ENCODE measurements at regions not wholly inside any gene's neighbourhood (a gene's known extent, or its start where the extent isn't known, plus 50 kb on each side); places are given as distances from the start of the nearest gene placed in this dataset.

DNA sequence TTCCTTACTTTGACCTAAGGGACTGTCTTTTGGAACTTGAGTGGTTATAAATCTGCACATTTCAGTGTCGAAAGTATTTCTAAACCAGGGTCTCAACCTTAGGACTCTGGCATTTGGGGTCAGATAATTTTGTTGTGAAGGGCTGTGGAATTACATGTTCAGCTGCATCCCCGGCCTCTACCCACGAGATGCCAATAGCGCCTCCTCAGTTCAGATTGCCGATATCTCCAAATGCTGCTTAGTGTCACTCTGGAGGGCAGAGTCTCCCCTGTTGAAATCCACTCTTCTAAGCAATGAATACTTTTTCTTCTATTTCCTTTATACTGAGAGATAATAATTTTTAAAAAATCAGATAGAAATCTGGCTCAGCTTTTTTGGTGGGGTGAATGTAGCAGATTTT, 379.4 kb upstream of the RGS6 start:
- no peak for DNase-seq
- no peaks in the 10 kb centered on the region for H3K27me3 ChIP-seq (replicated peaks in 2 of 5; ENCODE audit: control insufficient read depth in 4 of 5, insufficient read depth in 5 of 5, low read length in 4 of 5)
- H3K4me1 ChIP-seq (ENCODE audit: control extremely low read depth in 1 of 4, control insufficient read depth in 4 of 4, insufficient read depth in 4 of 4, low read length in 3 of 4), result peaks cover 0 to 5% (median 4%) of the 10 kb centered on the region in 4 experiments
- ChIA-PET CTCF (no interaction called here), POLR2A (no interaction called here)
- whole genome bisulfite sequencing (ENCODE audit: insufficient coverage), result 100% methylated on average over 1 of the region's 5 CpGs
- H3K4me3 ChIP-seq (ENCODE audit: control insufficient read depth in 1 of 7, extremely low read depth in 1 of 7, insufficient read depth in 4 of 7, low read depth in 2 of 7, low read length in 6 of 7), result no peak overlapping the region
- no peaks in the 10 kb centered on the region for H3K9me3 ChIP-seq (ENCODE audit: control extremely low read depth in 1 of 5, control insufficient read depth in 4 of 5, insufficient read depth in 2 of 5, low read depth in 1 of 5, low read length in 4 of 5)
- H3K27ac ChIP-seq (ENCODE audit: insufficient read depth in 1 of 2, low read depth in 1 of 2, low read length in 2 of 2, poor library complexity in 1 of 2, severe bottlenecking in 2 of 2), result no peak overlapping the region
- H3K36me3 ChIP-seq (ENCODE audit: control insufficient read depth in 4 of 4, insufficient read depth in 4 of 4, low read length in 3 of 4), result no peaks in the 10 kb centered on the region

DNA sequence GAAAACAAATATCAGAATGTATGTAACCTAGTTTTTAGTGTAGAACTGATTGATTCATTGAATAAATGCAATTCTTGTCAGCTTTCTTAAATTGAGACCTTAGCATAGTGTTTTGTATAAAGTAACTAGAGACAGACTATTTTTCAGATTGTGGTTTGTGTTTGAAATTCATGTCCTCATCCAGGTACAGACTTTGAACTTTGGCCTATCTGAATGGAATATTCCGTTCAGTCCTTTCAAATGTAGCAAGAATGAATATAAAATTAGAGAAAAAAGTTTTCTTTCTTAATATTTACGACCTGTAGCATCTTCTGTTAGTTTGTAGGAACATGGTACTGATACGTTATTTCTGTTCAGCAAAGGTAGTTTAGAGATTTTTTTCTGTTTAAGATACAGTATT, 378.4 kb upstream of the RGS6 start:
- Histone ChIP-seq H3K27ac (ENCODE audit: insufficient read depth in 1 of 2, low read depth in 1 of 2, low read length in 2 of 2, poor library complexity in 1 of 2, severe bottlenecking in 2 of 2) (no peak overlapping the region), H3K4me1 (ENCODE audit: control extremely low read depth in 1 of 4, control insufficient read depth in 4 of 4, insufficient read depth in 4 of 4, low read length in 3 of 4) (peaks cover 0 to 5% (median 4%) of the 10 kb centered on the region in 4 experiments), H3K4me3 (ENCODE audit: control insufficient read depth in 1 of 7, extremely low read depth in 1 of 7, insufficient read depth in 4 of 7, low read depth in 2 of 7, low read length in 6 of 7) (no peak overlapping the region), H3K9me3 (ENCODE audit: control extremely low read depth in 1 of 5, control insufficient read depth in 4 of 5, insufficient read depth in 2 of 5, low read depth in 1 of 5, low read length in 4 of 5) (no peaks in the 10 kb centered on the region), H3K27me3 (replicated peaks in 2 of 5; ENCODE audit: control insufficient read depth in 4 of 5, insufficient read depth in 5 of 5, low read length in 4 of 5) (no peaks in the 10 kb centered on the region), H3K36me3 (ENCODE audit: control insufficient read depth in 4 of 4, insufficient read depth in 4 of 4, low read length in 3 of 4) (no peaks in the 10 kb centered on the region)
- ChIA-PET POLR2A (no interaction called here), CTCF (no interaction called here)
- DNase-seq, result no peak
- WGBS (ENCODE audit: insufficient coverage), result no CpG with 5 or more reads among the region's 3 CpGs

DNA sequence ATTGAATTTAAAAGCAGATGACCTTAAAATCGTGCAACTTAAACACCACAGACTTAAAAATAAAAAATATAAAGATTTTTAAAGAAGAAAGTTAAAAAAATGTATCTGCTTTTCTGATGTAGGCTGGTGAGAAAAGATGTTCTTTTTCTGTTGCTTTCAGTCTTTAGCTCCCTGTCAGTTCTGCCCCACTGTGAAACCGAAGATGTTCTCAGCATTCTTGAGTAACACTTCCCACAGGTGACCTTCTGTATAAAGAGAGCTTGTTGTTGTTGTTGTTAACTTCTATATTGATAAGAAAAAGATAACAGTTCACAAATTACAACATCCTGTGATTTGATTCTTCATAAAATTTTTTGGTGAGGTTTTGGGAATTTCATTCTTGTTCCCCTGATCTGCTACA, 377.9 kb upstream of the RGS6 start:
- peaks cover 0 to 5% (median 4%) of the 10 kb centered on the region in 4 experiments for H3K4me1 ChIP-seq (ENCODE audit: control extremely low read depth in 1 of 4, control insufficient read depth in 4 of 4, insufficient read depth in 4 of 4, low read length in 3 of 4)

DNA sequence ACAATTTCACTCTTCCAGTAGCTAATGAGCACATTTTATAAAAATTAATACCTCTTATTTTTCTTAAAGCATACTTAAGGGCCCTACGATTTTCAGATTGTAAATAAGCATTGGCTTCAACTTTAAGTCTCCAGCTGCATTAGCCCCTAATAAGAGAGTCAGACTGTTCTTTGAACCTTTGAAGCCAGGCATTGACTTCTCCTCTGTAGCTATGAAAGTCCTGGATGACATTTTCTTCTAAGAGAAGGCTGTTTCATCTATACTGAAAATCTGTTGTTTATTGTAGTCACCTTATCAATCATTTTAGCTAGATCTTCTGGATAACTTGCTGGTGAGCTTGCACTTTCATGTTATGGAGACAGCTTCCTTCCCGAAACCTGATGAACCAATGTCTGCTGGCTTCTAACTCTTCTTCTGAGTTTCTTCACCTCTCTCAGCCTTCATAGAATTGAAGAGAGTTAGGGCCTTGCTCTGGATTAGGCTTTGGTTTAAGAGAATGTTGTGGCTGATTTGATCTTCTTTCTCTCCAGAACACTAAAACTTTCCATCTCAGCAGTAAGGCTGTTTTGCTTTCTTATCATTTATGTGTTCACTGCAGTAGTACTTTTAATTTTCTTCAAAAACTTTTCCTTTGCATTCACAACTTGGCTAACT, 377.1 kb upstream of the RGS6 start:
- no peaks in the 10 kb centered on the region for H3K9me3 ChIP-seq (ENCODE audit: control extremely low read depth in 1 of 5, control insufficient read depth in 4 of 5, insufficient read depth in 2 of 5, low read depth in 1 of 5, low read length in 4 of 5)
- ChIA-PET POLR2A (interaction anchor here (0.5 kb wide), 1 partner anchor 31 kb away, joined by 3 read pairs; no protein-coding TSS in a partner anchor), CTCF (no interaction called here)
- H3K27ac ChIP-seq (ENCODE audit: insufficient read depth in 1 of 2, low read depth in 1 of 2, low read length in 2 of 2, poor library complexity in 1 of 2, severe bottlenecking in 2 of 2), result peak overlapping the region in 1 of 2 experiments; percentile 45
- H3K4me3 ChIP-seq (ENCODE audit: control insufficient read depth in 1 of 7, extremely low read depth in 1 of 7, insufficient read depth in 4 of 7, low read depth in 2 of 7, low read length in 6 of 7), result peak overlapping the region in 1 of 7 experiments; percentile 21
- DNase-seq, result no peak
- H3K27me3 ChIP-seq (replicated peaks in 2 of 5; ENCODE audit: control insufficient read depth in 4 of 5, insufficient read depth in 5 of 5, low read length in 4 of 5), result no peaks in the 10 kb centered on the region
- no peaks in the 10 kb centered on the region for H3K36me3 ChIP-seq (ENCODE audit: control insufficient read depth in 4 of 4, insufficient read depth in 4 of 4, low read length in 3 of 4)
- WGBS (ENCODE audit: insufficient coverage), result 100% methylated on average over 1 of the region's 2 CpGs
- peaks cover 0 to 5% (median 4%) of the 10 kb centered on the region in 4 experiments for H3K4me1 ChIP-seq (ENCODE audit: control extremely low read depth in 1 of 4, control insufficient read depth in 4 of 4, insufficient read depth in 4 of 4, low read length in 3 of 4)

More for the DNA sequence above, 377.9 kb upstream of the RGS6 start:
- DNase-seq, result no peak
- no CpG with 5 or more reads among the region's 2 CpGs for WGBS (ENCODE audit: insufficient coverage)
- H3K4me3 ChIP-seq (ENCODE audit: control insufficient read depth in 1 of 7, extremely low read depth in 1 of 7, insufficient read depth in 4 of 7, low read depth in 2 of 7, low read length in 6 of 7), result no peak overlapping the region
- ChIA-PET POLR2A (no interaction called here), CTCF (no interaction called here)
- no peaks in the 10 kb centered on the region for H3K27me3 ChIP-seq (replicated peaks in 2 of 5; ENCODE audit: control insufficient read depth in 4 of 5, insufficient read depth in 5 of 5, low read length in 4 of 5)
- no peaks in the 10 kb centered on the region for H3K36me3 ChIP-seq (ENCODE audit: control insufficient read depth in 4 of 4, insufficient read depth in 4 of 4, low read length in 3 of 4)
- H3K9me3 ChIP-seq (ENCODE audit: control extremely low read depth in 1 of 5, control insufficient read depth in 4 of 5, insufficient read depth in 2 of 5, low read depth in 1 of 5, low read length in 4 of 5), result no peaks in the 10 kb centered on the region
- H3K27ac ChIP-seq (ENCODE audit: insufficient read depth in 1 of 2, low read depth in 1 of 2, low read length in 2 of 2, poor library complexity in 1 of 2, severe bottlenecking in 2 of 2), result no peak overlapping the region

DNA sequence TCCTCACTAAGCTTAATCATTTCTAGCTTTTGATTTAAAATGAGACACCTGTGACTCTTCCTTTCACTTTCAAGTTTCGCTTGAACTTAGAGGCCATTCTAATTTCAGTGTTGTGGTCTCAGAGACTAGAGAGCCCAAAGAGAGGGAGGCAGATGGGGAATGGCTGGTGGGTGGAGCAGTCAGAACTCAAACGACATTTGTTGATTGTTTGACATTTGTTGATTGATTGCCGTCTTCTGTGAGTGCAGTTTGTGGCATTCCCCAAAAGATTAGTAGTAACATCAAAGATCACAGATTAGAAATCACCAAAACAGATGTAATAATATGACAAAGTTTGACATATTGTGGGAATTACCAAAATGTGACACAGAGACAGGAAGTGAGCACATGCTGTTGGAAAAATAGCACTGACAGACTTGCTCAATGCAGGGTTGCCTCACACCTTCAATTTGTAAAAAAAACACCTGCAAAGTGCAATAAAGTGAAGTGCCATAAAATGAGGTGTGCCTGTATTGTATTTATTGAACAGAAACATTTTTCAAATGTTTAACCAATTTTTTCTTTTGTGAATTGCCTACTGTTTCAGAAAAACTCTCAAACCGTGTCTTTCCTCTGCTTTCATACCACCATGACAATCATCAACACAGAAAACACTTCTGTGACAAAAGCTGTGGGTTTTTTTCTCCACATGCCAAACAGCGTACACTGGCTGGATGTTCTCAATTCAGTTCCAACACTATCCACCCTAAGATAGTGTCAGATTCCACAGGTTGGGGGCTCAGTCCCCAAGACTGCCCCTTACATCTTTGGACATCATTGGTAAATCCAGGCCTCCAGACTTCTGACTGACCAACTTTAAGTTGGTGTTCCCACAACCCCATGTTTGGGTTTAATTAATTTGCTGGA, 376.3 kb upstream of the RGS6 start:
- H3K4me3 ChIP-seq (ENCODE audit: control insufficient read depth in 1 of 7, extremely low read depth in 1 of 7, insufficient read depth in 4 of 7, low read depth in 2 of 7, low read length in 6 of 7), result peak overlapping the region in 1 of 7 experiments; percentile 21
- CTCF ChIA-PET, result no interaction called here
- POLR2A ChIA-PET, result no interaction called here
- peak overlapping the region in 1 of 2 experiments; percentile 45 for H3K27ac ChIP-seq (ENCODE audit: insufficient read depth in 1 of 2, low read depth in 1 of 2, low read length in 2 of 2, poor library complexity in 1 of 2, severe bottlenecking in 2 of 2)
- no peaks in the 10 kb centered on the region for H3K27me3 ChIP-seq (replicated peaks in 2 of 5; ENCODE audit: control insufficient read depth in 4 of 5, insufficient read depth in 5 of 5, low read length in 4 of 5)
- no peaks in the 10 kb centered on the region for H3K36me3 ChIP-seq (ENCODE audit: control insufficient read depth in 4 of 4, insufficient read depth in 4 of 4, low read length in 3 of 4)
- peaks cover 0 to 5% (median 4%) of the 10 kb centered on the region in 4 experiments for H3K4me1 ChIP-seq (ENCODE audit: control extremely low read depth in 1 of 4, control insufficient read depth in 4 of 4, insufficient read depth in 4 of 4, low read length in 3 of 4)
- 94% methylated on average over 2 of the region's 5 CpGs for WGBS (ENCODE audit: insufficient coverage)
- no peaks in the 10 kb centered on the region for H3K9me3 ChIP-seq (ENCODE audit: control extremely low read depth in 1 of 5, control insufficient read depth in 4 of 5, insufficient read depth in 2 of 5, low read depth in 1 of 5, low read length in 4 of 5)
- DNase-seq, result peak; percentile 7 to 70 (median 69)

DNA sequence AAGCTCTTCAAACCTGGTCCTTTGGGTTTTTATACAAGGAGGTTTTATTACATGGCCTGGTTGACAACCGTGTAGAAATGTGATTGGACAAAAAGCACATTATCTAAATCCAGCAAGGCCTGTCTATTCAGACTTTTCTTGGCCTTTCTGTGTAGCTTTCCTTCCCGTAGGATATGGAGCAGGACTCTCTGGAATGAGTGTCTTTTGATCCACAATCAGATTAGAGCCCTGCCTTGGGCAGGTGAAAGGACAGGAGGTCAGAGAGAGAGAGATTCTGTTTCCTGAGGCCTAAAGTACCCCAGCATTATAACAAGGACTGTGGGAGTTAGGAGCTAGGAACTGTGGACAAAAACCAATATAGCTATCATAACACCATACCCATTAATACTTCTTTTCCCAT, 375.5 kb upstream of the RGS6 start:
- ChIA-PET CTCF (no interaction called here), POLR2A (interaction anchor here (0.7 kb wide), 1 partner anchor 27 kb away, joined by 3 read pairs; no protein-coding TSS in a partner anchor)
- whole genome bisulfite sequencing (ENCODE audit: insufficient coverage), result no CpG with 5 or more reads among the region's 2 CpGs
- H3K9me3 ChIP-seq (ENCODE audit: control extremely low read depth in 1 of 5, control insufficient read depth in 4 of 5, insufficient read depth in 2 of 5, low read depth in 1 of 5, low read length in 4 of 5), result no peaks in the 10 kb centered on the region
- H3K27ac ChIP-seq (ENCODE audit: insufficient read depth in 1 of 2, low read depth in 1 of 2, low read length in 2 of 2, poor library complexity in 1 of 2, severe bottlenecking in 2 of 2), result no peak overlapping the region
- no peaks in the 10 kb centered on the region for H3K27me3 ChIP-seq (replicated peaks in 2 of 5; ENCODE audit: control insufficient read depth in 4 of 5, insufficient read depth in 5 of 5, low read length in 4 of 5)
- H3K4me1 ChIP-seq (ENCODE audit: control extremely low read depth in 1 of 4, control insufficient read depth in 4 of 4, insufficient read depth in 4 of 4, low read length in 3 of 4), result peaks cover 0 to 5% (median 4%) of the 10 kb centered on the region in 4 experiments
- no peak for DNase-seq
- no peaks in the 10 kb centered on the region for H3K36me3 ChIP-seq (ENCODE audit: control insufficient read depth in 4 of 4, insufficient read depth in 4 of 4, low read length in 3 of 4)
- no peak overlapping the region for H3K4me3 ChIP-seq (ENCODE audit: control insufficient read depth in 1 of 7, extremely low read depth in 1 of 7, insufficient read depth in 4 of 7, low read depth in 2 of 7, low read length in 6 of 7)

DNA sequence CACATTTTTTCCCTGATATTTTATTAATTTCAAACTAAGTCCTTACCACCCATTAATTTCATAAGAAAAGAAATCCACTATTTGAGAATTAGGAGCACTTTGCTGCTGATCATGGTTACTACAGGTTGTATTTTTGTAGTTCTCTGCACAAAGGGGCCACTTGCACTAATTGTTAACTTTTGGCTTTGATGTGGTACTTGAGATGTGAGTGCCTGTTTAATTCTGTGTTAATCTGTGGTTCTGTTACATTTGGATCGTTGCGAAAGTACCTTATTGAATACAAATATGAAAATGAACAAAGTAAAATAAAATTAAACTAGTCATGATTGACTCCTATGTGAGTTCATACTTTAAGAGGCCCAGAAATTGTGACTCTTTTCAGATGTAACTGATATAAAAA, 374.9 kb upstream of the RGS6 start:
- ChIA-PET CTCF (no interaction called here), POLR2A (interaction anchor here (0.7 kb wide), 1 partner anchor 27 kb away, joined by 3 read pairs; no protein-coding TSS in a partner anchor)
- H3K36me3 ChIP-seq (ENCODE audit: control insufficient read depth in 4 of 4, insufficient read depth in 4 of 4, low read length in 3 of 4), result no peaks in the 10 kb centered on the region
- no peak overlapping the region for H3K27ac ChIP-seq (ENCODE audit: insufficient read depth in 1 of 2, low read depth in 1 of 2, low read length in 2 of 2, poor library complexity in 1 of 2, severe bottlenecking in 2 of 2)
- H3K4me1 ChIP-seq (ENCODE audit: control extremely low read depth in 1 of 4, control insufficient read depth in 4 of 4, insufficient read depth in 4 of 4, low read length in 3 of 4), result peaks cover 0 to 5% (median 4%) of the 10 kb centered on the region in 4 experiments
- no peaks in the 10 kb centered on the region for H3K9me3 ChIP-seq (ENCODE audit: control extremely low read depth in 1 of 5, control insufficient read depth in 4 of 5, insufficient read depth in 2 of 5, low read depth in 1 of 5, low read length in 4 of 5)
- WGBS (ENCODE audit: insufficient coverage), result no CpG with 5 or more reads among the region's 2 CpGs
- H3K4me3 ChIP-seq (ENCODE audit: control insufficient read depth in 1 of 7, extremely low read depth in 1 of 7, insufficient read depth in 4 of 7, low read depth in 2 of 7, low read length in 6 of 7), result no peak overlapping the region
- DNase-seq, result no peak
- no peaks in the 10 kb centered on the region for H3K27me3 ChIP-seq (replicated peaks in 2 of 5; ENCODE audit: control insufficient read depth in 4 of 5, insufficient read depth in 5 of 5, low read length in 4 of 5)
